22Rv1 (cell line): ENCODE measurements at regions not wholly inside any gene's neighbourhood (a gene's known extent, or its start where the extent isn't known, plus 50 kb on each side); places are given as distances from the start of the nearest gene placed in this dataset.

Experiments
- ZFX ChIP-seq: fragments of 450-650 bp; IDR thresholded peaks from 2 replicates; pipeline ENCODE4 v1.6.1; 2017; ENCODE audit warnings: antibody characterized with exemption, borderline replicate concordance
- TF ChIP-seq, protein P1 (sequence below): fragments of 450-650 bp; IDR thresholded peaks from 2 replicates; pipeline ENCODE4 v1.5.1; 2017; ENCODE audit warnings: mild to moderate bottlenecking

DNA sequence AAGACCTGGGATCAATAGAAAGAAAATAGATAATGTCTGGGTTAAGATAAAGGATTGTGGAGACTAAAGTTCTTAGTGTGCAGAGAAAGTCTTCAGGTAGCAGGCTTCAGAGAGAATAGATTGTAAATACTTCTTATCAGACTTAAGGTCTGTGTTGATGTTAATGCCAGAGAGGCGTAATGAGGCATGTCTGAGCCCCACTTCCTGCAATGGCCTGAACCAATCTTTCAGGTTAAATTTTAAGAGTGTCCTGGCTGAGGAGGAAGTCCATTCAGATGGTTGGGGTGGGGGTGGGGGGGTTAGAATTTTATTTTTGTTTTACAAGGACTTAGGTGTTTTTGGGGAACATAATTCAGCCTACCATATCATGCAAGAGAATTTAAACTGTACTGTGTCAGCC, 129.5 kb downstream of the EVA1A start:
- TF ChIP-seq, protein P1, sequence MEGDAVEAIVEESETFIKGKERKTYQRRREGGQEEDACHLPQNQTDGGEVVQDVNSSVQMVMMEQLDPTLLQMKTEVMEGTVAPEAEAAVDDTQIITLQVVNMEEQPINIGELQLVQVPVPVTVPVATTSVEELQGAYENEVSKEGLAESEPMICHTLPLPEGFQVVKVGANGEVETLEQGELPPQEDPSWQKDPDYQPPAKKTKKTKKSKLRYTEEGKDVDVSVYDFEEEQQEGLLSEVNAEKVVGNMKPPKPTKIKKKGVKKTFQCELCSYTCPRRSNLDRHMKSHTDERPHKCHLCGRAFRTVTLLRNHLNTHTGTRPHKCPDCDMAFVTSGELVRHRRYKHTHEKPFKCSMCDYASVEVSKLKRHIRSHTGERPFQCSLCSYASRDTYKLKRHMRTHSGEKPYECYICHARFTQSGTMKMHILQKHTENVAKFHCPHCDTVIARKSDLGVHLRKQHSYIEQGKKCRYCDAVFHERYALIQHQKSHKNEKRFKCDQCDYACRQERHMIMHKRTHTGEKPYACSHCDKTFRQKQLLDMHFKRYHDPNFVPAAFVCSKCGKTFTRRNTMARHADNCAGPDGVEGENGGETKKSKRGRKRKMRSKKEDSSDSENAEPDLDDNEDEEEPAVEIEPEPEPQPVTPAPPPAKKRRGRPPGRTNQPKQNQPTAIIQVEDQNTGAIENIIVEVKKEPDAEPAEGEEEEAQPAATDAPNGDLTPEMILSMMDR = no peak
- TF ChIP-seq ZFX = no peak
